HG03097 (cell line): ENCODE measurements at regions not wholly inside any gene's neighbourhood (a gene's known extent, or its start where the extent isn't known, plus 50 kb on each side); places are given as distances from the start of the nearest gene placed in this dataset.

Source experiments
- ATAC-seq: cut with Tn5 transposase; IDR thresholded peaks from one replicate; pipeline ENCODE4 v1.9.1; 2021; ENCODE audit not compliant: unreplicated experiment, low FRiP score

- ATAC-seq = no peak
Measured at GRCh38 chr5:165184183-165184582, 1678.8 kb downstream of the MAT2B start.

DNA sequence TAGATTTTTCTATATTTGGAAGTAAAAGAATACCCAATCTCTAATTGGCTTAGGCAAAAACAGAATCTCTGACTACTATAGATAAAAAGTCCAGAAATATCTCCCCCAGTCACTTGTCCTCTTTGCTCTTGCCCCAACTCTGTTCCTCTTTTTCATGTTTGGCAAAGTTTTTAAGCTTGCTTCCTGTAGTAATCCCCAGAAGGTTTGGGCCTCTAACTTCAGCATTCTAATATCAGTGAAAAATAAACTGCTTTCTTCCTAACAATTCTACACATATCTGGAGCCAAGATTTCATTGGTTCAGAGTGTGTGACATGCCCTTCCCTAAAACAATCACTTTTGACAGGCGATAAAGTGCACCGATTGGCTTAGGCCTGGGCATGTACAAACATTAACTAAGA is 1680.3 kb downstream of the MAT2B start:
- ATAC-seq = no peak

DNA sequence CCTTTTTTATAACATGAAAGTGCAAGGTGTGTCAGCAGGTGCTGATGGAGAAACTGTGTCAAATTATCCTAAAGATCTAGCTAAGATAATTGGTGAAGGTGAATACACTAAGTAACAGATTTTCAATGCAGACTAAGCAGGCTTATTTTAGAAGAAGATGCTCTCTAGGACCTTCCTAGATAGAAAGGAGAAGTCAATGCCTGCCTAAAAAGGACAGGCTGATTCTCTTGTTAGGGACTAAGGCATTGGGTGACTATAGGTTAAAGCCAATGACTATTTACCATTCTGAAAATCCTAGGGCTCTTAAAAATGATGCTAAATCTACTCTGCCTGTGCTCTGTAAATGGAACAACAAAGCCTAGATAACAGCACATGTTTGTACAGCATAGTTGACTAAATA is 1682.4 kb downstream of the MAT2B start:
- ATAC-seq = no peak

DNA sequence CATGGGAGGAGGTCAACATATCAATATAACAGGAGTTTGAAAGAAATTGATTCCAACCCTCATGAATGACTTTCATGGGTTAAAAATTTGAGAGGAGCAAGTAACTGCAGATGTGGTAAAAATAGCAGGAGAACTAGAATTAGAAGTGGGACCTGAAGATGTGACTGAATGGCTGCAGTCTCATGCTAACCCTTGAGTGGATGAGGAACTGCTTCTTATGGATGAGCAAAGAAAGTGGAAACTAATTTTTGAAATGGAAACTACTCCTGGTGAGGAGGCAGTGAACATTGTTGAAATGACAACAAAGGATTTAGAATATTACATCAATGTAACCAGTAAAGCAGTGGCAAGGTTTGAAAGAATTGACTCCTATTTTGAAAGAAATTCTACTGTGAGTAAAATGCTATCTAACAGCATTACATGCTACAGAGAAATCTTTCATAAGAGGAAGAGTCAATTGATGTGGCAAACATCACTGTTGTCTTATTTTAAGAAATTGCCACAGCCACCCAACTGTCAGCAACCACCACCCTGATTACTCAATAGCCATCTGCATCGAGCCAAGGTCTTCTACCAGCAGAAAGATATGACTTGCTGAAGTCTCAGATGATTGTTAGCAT is 1683.2 kb downstream of the MAT2B start:
- ATAC-seq = no peak

DNA sequence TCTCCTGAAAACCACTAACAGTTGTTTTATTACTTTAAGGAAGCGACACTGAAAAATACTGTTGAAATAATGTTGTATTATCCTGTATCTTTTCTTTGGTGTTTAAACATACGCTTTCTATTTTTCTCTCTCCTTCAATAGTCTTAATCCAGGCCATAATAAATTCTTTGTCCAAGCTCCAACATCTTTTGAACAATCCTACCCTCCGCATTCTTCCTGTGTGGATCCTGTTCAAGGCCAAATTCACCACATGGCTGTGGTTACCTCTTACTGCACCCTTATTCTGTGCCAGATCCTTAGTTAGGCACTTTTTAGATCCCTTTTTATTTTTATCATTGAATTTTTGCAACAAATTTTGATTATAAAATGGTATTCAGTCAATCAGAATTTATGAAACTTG is 1691.5 kb downstream of the MAT2B start:
- no peak for ATAC-seq

- ATAC-seq = no peak
Measured at GRCh38 chr5:165201369-165201768, 1696.0 kb downstream of the MAT2B start.

DNA sequence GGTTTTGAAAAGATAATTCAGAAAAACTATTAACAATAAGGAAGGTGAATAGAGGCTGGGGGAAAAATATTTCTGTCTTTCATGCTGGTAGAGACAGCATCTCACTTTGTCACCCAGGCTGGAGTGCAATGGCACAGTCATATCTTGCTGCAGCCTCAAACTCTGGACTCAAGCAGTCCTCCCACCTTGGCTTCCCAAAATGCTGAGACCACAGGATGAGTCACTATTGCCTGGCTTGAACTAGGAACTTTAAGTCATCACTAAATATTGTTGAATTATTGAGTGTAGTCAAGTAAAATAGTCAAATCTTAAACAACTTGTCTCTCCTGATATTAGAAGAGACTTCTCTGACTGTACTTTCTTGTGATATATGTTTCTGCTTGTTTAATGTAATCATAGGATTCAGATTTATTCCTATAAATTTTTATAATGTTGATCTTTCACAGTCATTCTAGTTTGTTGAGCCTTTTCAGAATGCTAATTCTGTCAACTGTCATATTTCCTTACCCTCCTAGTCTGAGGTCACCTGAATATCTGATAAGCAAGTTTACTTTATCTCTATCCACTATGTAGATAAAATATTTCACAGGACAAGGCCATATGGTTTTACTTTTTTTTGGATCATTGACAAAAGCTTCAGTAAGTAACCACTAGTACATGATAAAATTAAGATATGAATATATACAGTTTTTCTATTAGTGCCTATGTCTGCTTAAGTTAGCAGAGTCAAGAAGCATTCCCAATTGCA is 1696.5 kb downstream of the MAT2B start:
- ATAC-seq = no peak

DNA sequence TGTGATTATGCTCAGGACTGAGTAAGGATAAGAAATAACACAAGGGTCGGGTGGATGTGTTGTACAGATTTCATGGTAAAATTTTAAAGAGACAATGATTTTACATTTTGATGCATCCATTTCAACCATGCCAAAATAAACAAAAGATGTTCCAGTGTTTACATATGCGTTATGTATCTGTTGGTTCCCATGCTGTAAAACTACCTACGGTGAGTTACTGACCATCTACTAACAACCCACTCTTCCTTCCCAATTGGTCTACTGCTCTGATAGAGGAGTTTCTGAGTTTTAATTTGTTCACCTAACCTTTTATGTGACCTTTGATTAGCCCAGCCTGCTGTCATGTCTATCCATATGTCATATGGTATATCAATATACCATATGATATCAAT is 1697.1 kb downstream of the MAT2B start:
- no peak for ATAC-seq

DNA sequence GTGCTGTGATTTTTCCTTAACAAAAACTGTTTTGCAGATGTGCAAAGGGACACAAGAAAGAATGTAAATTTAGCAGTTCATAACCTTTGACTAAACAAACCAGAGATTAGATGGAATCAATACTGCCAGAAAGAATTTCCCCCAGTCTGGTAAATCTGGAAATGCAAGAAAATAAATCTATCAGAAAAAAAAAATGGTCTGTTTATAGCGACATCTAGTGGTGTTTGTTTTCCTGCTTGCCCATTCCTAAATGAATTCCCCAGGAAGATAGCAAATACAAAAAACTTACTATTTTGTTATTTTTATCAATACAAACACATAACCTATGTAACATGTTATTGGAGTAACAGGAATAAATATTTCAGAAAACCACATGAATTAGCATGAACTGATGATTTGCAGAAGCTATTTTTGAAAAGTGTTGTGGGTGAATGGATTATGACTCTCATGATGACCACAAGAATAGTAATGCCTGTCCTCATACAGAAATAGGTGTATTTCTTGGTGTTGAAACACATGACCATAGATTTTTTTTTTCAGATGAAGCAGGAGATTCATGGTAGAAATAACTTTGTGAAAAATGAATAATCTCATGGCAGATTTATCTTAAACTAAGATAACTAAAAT is 1703.8 kb downstream of the MAT2B start:
- ATAC-seq = no peak

DNA sequence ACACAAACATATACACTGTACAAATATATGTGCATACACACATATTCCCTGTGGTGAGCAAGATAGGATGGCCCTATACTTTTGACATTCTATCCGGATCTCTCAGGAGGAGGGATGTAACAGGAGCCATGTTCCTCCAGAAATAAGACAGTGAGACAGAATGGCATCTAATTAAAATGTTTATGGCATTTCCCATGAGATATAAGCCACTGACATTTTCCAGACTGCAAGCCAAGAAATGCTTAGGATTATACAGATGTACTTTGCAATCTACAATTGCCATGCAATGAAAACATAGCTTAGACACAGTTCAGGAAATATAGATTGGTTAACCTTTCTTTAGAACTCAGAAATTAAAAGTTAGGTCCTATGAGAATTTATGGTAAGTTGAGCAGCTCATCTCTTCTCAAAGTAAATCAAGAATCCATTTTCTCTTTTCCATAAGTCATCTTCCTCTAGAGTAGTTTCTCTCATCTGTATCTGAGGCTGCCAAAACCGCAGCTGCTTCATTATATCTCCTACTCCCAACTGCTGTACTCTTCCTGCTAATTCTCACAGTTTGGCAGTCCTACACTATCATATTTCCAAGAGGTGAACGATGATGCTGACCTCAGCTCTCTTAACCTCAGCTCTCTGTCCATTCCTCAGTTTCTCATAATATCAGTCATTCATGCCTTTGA is 1719.1 kb downstream of the MAT2B start:
- ATAC-seq = no peak

DNA sequence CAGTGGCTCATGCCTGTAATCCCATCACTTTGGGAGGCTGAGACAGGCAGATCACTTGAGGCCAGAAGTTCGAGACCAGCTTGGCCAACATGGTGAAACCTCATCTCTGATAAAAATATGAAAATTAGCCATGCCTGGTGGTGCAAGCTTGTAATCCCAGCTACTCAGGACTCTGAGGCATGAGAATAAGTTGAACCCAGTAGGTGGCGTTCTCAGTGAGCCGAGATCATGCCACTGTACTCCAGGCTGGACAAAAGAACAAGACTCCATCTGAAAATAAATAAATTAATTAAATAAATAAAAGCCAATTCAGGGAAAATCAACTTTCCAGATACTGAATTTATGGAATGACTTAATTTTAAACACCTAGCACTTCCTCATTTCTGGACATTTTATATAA is 1722.1 kb downstream of the MAT2B start:
- ATAC-seq = no peak

DNA sequence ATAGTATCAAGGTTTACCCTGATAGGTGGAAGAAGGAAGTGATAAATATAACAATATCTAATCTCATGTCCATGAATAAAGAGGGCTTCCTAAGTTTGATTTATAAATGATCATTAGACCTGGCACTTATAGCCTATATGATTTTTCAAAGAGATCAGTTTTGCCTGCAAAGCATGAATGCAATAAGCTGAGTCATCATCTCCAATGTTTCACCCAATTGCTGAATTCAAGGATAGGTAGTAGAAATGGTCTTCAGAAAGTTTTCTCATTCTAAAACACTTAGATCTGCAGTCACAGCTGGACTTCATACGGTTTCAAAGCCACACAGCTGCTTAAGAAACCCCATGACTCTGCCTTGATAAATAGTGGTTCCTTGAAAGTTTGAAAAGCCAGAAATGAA is 1722.8 kb downstream of the MAT2B start:
- ATAC-seq = no peak

- ATAC-seq = no peak
Measured at GRCh38 chr5:165231821-165232508, 1726.5 kb downstream of the MAT2B start.

- ATAC-seq = no peak
Measured at GRCh38 chr5:165232509-165233028, 1727.2 kb downstream of the MAT2B start.

- no peak for ATAC-seq
Measured at GRCh38 chr5:165241811-165242210, 1736.4 kb downstream of the MAT2B start.

DNA sequence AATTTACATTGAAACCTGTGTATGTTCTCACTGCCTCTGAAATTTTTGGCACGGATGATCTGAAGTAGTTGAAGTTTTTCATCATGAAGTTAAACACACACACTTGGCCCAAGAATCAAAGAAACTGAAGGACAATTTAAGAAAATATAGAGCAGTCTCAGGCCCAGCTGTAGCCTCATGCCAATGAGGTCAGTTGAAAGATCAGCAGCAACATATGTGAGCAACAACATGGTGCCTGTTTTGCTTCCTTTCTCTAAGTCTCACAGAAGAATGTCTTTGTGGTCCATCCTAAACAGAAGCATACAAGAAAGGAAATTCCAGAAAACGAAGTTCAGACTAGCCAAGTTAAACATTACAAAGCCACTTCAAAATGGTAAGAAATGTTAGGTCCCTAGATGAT is 1737.2 kb downstream of the MAT2B start:
- no peak for ATAC-seq

DNA sequence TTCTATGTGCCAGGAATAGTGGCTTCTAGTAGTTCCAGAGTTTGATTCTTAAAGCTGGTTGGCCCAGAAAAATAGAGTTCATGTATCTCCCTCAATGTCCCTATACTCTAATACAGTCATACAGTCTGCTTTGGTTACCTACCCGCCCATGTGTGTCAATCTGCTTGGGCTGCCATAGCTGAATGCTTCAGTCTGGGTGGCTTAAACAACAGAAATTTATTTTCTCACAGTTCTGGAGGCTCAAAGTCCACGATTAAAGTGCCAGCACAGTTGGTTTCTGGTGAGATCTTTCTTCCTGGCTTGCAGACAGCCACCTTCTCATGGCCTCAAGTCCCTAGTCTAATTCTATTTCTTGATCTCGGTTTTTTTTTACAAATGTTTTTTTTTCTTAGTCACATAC is 1739.0 kb downstream of the MAT2B start:
- ATAC-seq = no peak

DNA sequence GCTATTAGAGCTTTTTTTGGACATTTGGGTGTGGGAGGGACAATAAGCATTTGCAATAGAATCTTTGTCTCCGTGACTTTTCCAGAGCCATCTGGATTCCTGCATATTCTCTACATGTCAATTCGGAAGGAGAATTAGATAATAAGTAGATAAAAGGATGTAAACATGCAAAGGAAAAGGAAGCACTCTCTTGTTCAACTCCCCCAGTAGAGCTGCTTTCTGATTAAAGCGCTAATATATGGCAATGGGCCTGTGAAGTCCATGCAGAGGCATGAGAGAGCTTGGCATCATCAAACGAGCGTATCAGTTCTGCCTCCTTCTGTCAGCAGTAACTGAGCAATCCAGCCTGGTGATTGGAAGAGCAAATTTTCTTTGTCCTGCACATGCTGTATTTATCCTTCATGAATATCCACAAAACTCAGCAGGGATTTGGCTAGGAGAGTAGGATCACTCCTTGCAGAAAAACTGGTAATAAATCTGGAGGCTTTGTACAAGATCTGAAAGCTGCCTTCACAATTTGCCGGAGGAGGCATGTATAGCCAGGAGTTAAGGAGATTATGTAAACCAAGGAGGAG is 1752.9 kb downstream of the MAT2B start:
- ATAC-seq = no peak

GRCh38 chr5:165260426-165260825 is 1755.0 kb downstream of the MAT2B start:
- no peak for ATAC-seq

GRCh38 chr5:165263536-165263935 is 1758.1 kb downstream of the MAT2B start:
- ATAC-seq = no peak
